ENCODE measurements at regions not wholly inside any gene's neighbourhood (a gene's known extent, or its start where the extent isn't known, plus 50 kb on each side); places are given as distances from the start of the nearest gene placed in this dataset.

- no peak overlapping the region for H3K4me3 ChIP-seq (ENCODE audit: low read depth in 1 of 2, low read length in 2 of 2)
- H3K27ac ChIP-seq (ENCODE audit: low read depth, low read length), result no peak overlapping the region
- no peak overlapping the region for H3K9ac ChIP-seq (ENCODE audit: low read depth in 1 of 2, low read length in 2 of 2)
- H3K9me3 ChIP-seq (ENCODE audit: control insufficient read depth in 1 of 2, low read length in 2 of 2), result no peaks in the 10 kb centered on the region
- H3K36me3 ChIP-seq (ENCODE audit: control insufficient read depth in 1 of 2, insufficient read depth in 2 of 2, low read length in 2 of 2), result no peaks in the 10 kb centered on the region
- peaks cover 16 to 22% of the 10 kb centered on the region in 2 donors for H3K4me1 ChIP-seq (ENCODE audit: control insufficient read depth in 1 of 2, insufficient read depth in 2 of 2, low read length in 2 of 2)
- H3K27me3 ChIP-seq (ENCODE audit: control insufficient read depth in 1 of 2, insufficient read depth in 2 of 2, low read length in 2 of 2), result no peaks in the 10 kb centered on the region
Observed at GRCh38 chr6:14373648-14374437, 256.3 kb downstream of the CD83 start.

GRCh38 chr6:14375930-14376329 is 258.4 kb downstream of the CD83 start:
- Histone ChIP-seq H3K9ac (ENCODE audit: low read depth in 1 of 2, low read length in 2 of 2) (no peak overlapping the region), H3K4me1 (ENCODE audit: control insufficient read depth in 1 of 2, insufficient read depth in 2 of 2, low read length in 2 of 2) (peaks cover 16 to 22% of the 10 kb centered on the region in 2 donors), H3K4me3 (ENCODE audit: low read depth in 1 of 2, low read length in 2 of 2) (no peak overlapping the region), H3K36me3 (ENCODE audit: control insufficient read depth in 1 of 2, insufficient read depth in 2 of 2, low read length in 2 of 2) (no peaks in the 10 kb centered on the region), H3K9me3 (ENCODE audit: control insufficient read depth in 1 of 2, low read length in 2 of 2) (no peaks in the 10 kb centered on the region), H3K27ac (ENCODE audit: low read depth, low read length) (no peak overlapping the region), H3K27me3 (ENCODE audit: control insufficient read depth in 1 of 2, insufficient read depth in 2 of 2, low read length in 2 of 2) (no peaks in the 10 kb centered on the region)

GRCh38 chr6:14379568-14379967 is 262.0 kb downstream of the CD83 start:
- Histone ChIP-seq H3K27ac (ENCODE audit: low read depth, low read length) (no peak overlapping the region), H3K9me3 (ENCODE audit: control insufficient read depth in 1 of 2, low read length in 2 of 2) (no peaks in the 10 kb centered on the region), H3K27me3 (ENCODE audit: control insufficient read depth in 1 of 2, insufficient read depth in 2 of 2, low read length in 2 of 2) (no peaks in the 10 kb centered on the region), H3K36me3 (ENCODE audit: control insufficient read depth in 1 of 2, insufficient read depth in 2 of 2, low read length in 2 of 2) (no peaks in the 10 kb centered on the region), H3K9ac (ENCODE audit: low read depth in 1 of 2, low read length in 2 of 2) (no peak overlapping the region), H3K4me3 (ENCODE audit: low read depth in 1 of 2, low read length in 2 of 2) (no peak overlapping the region), H3K4me1 (ENCODE audit: control insufficient read depth in 1 of 2, insufficient read depth in 2 of 2, low read length in 2 of 2) (peaks cover 26 to 27% of the 10 kb centered on the region in 2 donors)

- Histone ChIP-seq H3K27ac (ENCODE audit: low read depth, low read length) (no peak overlapping the region), H3K36me3 (ENCODE audit: control insufficient read depth in 1 of 2, insufficient read depth in 2 of 2, low read length in 2 of 2) (no peaks in the 10 kb centered on the region), H3K9me3 (ENCODE audit: control insufficient read depth in 1 of 2, low read length in 2 of 2) (no peaks in the 10 kb centered on the region), H3K4me3 (ENCODE audit: low read depth in 1 of 2, low read length in 2 of 2) (no peak overlapping the region), H3K9ac (ENCODE audit: low read depth in 1 of 2, low read length in 2 of 2) (no peak overlapping the region), H3K4me1 (ENCODE audit: control insufficient read depth in 1 of 2, insufficient read depth in 2 of 2, low read length in 2 of 2) (peaks cover 27 to 28% of the 10 kb centered on the region in 2 donors), H3K27me3 (ENCODE audit: control insufficient read depth in 1 of 2, insufficient read depth in 2 of 2, low read length in 2 of 2) (no peaks in the 10 kb centered on the region)
Observed at GRCh38 chr6:14380086-14380820, 262.7 kb downstream of the CD83 start.

GRCh38 chr6:14380901-14381828 is 263.6 kb downstream of the CD83 start:
- Histone ChIP-seq H3K9me3 (ENCODE audit: control insufficient read depth in 1 of 2, low read length in 2 of 2) (no peaks in the 10 kb centered on the region), H3K36me3 (ENCODE audit: control insufficient read depth in 1 of 2, insufficient read depth in 2 of 2, low read length in 2 of 2) (no peaks in the 10 kb centered on the region), H3K27ac (ENCODE audit: low read depth, low read length) (no peak overlapping the region), H3K9ac (ENCODE audit: low read depth in 1 of 2, low read length in 2 of 2) (no peak overlapping the region), H3K4me3 (ENCODE audit: low read depth in 1 of 2, low read length in 2 of 2) (no peak overlapping the region), H3K4me1 (ENCODE audit: control insufficient read depth in 1 of 2, insufficient read depth in 2 of 2, low read length in 2 of 2) (peaks cover 22% of the 10 kb centered on the region in 2 donors), H3K27me3 (ENCODE audit: control insufficient read depth in 1 of 2, insufficient read depth in 2 of 2, low read length in 2 of 2) (no peaks in the 10 kb centered on the region)

- H3K9me3 ChIP-seq (ENCODE audit: control insufficient read depth in 1 of 2, low read length in 2 of 2), result no peaks in the 10 kb centered on the region
- H3K27me3 ChIP-seq (ENCODE audit: control insufficient read depth in 1 of 2, insufficient read depth in 2 of 2, low read length in 2 of 2), result no peaks in the 10 kb centered on the region
- no peaks in the 10 kb centered on the region for H3K36me3 ChIP-seq (ENCODE audit: control insufficient read depth in 1 of 2, insufficient read depth in 2 of 2, low read length in 2 of 2)
- H3K9ac ChIP-seq (ENCODE audit: low read depth in 1 of 2, low read length in 2 of 2), result no peak overlapping the region
- peaks cover 15 to 19% of the 10 kb centered on the region in 2 donors for H3K4me1 ChIP-seq (ENCODE audit: control insufficient read depth in 1 of 2, insufficient read depth in 2 of 2, low read length in 2 of 2)
- H3K27ac ChIP-seq (ENCODE audit: low read depth, low read length), result no peak overlapping the region
- no peak overlapping the region for H3K4me3 ChIP-seq (ENCODE audit: low read depth in 1 of 2, low read length in 2 of 2)
Observed at GRCh38 chr6:14381829-14382677, 264.5 kb downstream of the CD83 start.

- no peak overlapping the region for H3K9ac ChIP-seq (ENCODE audit: low read depth in 1 of 2, low read length in 2 of 2)
- no peaks in the 10 kb centered on the region for H3K27me3 ChIP-seq (ENCODE audit: control insufficient read depth in 1 of 2, insufficient read depth in 2 of 2, low read length in 2 of 2)
- no peak overlapping the region for H3K4me3 ChIP-seq (ENCODE audit: low read depth in 1 of 2, low read length in 2 of 2)
- H3K9me3 ChIP-seq (ENCODE audit: control insufficient read depth in 1 of 2, low read length in 2 of 2), result no peaks in the 10 kb centered on the region
- peaks cover 11 to 15% of the 10 kb centered on the region in 2 donors for H3K4me1 ChIP-seq (ENCODE audit: control insufficient read depth in 1 of 2, insufficient read depth in 2 of 2, low read length in 2 of 2)
- no peak overlapping the region for H3K27ac ChIP-seq (ENCODE audit: low read depth, low read length)
- H3K36me3 ChIP-seq (ENCODE audit: control insufficient read depth in 1 of 2, insufficient read depth in 2 of 2, low read length in 2 of 2), result no peaks in the 10 kb centered on the region
Observed at GRCh38 chr6:14382678-14383236, 265.2 kb downstream of the CD83 start.

GRCh38 chr6:14383393-14384174 is 266.0 kb downstream of the CD83 start:
- H3K36me3 ChIP-seq (ENCODE audit: control insufficient read depth in 1 of 2, insufficient read depth in 2 of 2, low read length in 2 of 2), result no peaks in the 10 kb centered on the region
- no peak overlapping the region for H3K4me3 ChIP-seq (ENCODE audit: low read depth in 1 of 2, low read length in 2 of 2)
- H3K4me1 ChIP-seq (ENCODE audit: control insufficient read depth in 1 of 2, insufficient read depth in 2 of 2, low read length in 2 of 2), result peaks cover 11 to 15% of the 10 kb centered on the region in 2 donors
- no peak overlapping the region for H3K9ac ChIP-seq (ENCODE audit: low read depth in 1 of 2, low read length in 2 of 2)
- no peaks in the 10 kb centered on the region for H3K27me3 ChIP-seq (ENCODE audit: control insufficient read depth in 1 of 2, insufficient read depth in 2 of 2, low read length in 2 of 2)
- no peak overlapping the region for H3K27ac ChIP-seq (ENCODE audit: low read depth, low read length)
- no peaks in the 10 kb centered on the region for H3K9me3 ChIP-seq (ENCODE audit: control insufficient read depth in 1 of 2, low read length in 2 of 2)
